ENCODE measurements at regions not wholly inside any gene's neighbourhood (a gene's known extent, or its start where the extent isn't known, plus 50 kb on each side); places are given as distances from the start of the nearest gene placed in this dataset.
A peak's percentile ranks its signal among the peaks of the same experiment; 100 is the strongest.

DNA sequence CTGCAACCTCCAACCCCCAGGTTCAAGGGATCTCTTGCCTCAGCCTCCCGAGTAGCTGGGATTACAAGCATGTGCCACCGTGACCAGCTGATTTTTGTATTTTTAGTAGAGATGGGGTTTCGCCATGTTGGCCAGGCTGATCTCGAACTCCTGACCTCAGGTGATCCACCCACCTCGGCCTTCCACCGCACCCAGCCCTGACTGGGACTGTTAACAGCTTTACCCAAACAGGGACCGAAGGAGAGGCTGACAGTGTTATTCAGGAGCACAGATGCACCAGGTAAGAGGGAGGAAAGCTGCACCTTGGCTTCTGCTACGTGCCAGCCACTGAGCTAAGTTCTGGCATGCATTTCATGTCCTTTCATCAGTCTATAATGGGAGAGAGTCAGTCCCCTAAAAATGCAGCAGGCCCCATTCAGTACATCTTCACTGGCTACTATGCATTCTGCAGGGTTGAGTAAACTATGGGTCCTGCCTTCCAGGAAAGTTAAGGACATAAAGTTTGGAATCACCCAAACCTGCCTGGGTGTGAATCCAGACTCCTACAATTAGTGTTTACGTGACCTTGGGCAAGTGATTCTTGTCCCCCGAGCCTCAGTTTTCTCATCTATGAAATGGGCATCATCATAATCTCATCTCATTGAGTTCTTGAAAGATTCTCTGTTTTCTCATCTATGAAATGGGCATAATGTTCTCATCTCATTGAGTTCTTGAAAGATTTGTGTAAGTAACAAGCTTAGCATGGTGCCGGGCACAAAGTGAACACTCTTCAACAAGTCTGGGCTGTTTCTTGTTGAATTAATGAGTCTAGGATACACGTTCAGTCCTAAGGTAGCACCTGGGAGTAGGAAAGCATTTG, 82.2 kb downstream of the CPN2 start:
- DNase-seq, result no peak

DNA sequence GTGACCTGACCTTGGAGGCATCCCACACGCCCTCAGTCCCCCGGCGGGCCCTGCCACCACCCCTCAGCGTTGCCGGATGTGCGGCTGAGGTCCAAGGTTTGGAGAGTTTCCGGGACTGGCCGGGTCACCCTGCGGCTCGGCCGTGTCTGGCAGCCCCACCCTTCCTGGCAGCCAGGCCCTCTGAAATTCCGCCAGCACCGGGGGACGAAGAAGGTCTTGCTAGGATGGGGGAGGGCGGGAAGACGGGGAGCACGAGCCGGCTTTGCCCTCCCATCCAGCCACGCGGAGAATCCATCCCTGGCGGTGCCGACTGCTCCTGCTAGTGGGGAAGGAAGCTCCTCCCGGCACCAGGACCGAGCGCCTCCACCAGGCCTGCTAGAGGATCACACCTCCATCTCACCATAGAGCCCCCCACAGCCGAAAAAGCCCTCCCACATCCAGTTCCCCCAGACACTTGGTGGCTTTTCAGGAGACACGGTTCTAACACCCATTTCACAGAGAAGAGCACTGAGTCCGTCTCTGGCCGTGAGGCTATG, 81.5 kb downstream of the CPN2 start:
- DNase-seq, result no peak

DNA sequence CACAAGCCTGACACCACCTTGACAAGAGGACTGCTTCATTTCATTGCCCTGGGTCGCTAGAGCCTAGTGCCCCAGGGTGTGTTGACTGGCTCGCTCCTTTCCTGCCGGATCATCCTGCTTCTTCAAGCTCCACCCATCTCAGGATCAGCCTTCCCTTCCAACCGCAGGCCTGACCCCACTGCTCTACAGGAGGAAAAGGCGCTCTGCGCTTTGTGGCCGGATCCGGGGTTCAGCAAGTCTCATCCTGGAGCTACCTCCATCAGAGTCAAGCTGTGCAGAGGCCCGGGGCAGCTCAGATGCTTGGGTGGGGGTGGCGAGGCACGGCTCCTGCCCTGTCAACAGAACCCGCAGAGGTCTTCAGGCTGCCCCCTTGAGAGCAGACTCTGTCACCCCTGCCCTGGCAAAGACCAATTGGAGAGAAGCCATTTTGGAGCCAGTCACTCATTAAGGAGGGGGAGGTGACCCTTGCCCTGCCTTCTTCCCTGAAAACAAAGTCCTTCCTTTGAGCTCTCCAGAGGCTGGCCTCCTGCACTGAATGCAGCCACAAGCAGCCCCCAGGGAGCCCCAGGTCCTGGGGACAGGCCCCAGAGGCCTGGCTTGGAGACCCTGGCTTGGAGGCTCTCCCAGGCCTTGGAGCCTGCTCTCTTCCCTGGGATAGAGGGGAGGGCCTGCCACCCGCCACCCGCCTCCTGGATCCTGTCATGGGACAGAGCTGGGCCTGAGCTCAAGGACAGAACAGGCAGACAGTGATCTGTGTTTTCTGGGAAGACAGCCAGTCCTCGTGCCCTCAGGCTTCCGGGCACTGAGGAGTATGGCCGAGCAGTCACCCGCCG, 80.3 kb downstream of the CPN2 start:
- DNase-seq, result no peak

DNA sequence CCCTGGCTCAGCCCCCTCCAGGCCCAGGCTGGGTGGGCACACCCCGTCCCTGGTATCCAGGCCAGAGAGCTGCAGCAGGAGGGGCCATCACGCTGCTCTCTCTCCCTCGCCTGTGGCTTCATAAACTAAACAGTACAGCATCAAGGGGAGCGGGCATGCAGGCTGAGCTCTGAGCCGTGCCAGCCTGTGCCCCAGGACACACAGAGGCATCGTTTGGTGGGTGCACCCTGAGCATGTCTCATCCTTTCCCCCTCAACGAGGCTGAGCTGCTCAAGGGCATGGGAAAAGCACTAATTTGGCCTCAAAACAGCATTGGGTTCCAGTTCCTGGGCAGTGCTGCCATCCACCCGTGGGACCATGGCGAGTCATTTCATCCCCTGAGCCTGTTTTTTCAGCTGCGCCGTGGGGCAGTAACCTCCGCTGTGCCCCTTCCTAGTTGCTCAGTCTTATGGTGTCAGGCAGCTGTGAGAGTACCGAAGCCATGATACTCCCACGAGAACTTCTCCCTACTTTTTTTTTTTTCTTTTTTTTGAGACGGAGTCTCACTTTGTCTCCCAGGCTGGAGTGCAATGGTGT, 79.6 kb downstream of the CPN2 start:
- DNase-seq, result no peak

DNA sequence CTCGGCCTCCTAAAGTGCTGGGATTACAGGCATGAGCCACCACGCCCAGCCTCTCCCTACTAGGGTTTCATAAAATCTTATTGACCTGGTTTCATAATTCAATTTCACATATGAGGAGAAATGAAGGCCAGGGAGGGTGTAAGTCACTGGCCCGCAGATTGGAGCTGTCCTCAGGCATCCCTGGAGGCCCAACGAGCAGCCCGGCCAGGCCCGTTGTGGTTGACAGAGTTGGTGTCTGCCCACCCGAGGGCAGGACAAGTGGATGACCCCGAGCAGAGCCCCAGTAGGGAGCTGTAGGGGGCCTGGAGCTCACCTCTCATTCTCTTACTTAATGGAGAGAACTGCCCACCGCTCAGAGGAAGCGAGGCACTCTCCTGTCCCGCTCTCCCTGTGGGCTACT, 78.9 kb downstream of the CPN2 start:
- no peak for DNase-seq

DNA sequence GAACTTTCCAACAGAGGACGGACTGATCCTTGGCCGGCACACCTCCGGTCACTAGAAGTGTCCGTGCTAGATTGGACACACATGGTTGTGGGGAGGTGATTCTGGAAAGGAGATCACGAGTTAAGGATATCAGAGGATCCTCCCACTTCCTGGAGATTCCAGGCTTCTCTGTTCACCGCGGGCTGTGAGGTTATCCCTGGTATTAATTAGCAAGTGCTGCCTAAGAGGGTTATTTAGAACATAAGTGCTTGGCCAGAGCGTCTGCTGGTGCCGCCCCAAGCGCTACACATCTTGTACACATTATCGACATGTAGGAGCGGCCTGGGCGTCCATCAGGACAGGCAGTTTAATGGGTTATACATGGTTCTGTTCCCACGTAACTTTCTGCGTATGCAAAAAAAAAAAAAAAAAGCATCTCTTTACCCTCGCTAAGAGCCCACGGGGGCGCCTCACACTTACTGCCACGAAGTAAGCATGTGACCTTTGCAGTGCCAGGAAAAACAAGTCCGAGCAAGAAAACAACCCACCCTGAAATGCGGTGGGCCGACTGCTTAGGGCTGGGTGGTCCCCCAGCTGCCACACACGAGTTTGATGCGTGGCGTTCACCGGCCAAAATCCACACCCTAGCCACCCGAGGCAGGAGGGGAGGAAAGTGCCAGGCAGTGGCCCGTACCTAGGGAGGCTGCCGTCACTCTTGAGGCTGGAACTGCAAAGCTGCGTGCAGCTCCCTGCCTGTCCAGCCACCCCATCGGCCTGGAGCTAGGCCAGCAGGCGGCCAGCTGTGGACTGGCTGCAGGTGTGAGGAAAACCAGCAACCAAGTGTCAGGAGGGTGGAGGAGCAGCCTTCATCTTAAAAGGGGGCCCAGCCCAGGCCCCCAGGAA, 78.0 kb downstream of the CPN2 start:
- DNase-seq, result no peak

DNA sequence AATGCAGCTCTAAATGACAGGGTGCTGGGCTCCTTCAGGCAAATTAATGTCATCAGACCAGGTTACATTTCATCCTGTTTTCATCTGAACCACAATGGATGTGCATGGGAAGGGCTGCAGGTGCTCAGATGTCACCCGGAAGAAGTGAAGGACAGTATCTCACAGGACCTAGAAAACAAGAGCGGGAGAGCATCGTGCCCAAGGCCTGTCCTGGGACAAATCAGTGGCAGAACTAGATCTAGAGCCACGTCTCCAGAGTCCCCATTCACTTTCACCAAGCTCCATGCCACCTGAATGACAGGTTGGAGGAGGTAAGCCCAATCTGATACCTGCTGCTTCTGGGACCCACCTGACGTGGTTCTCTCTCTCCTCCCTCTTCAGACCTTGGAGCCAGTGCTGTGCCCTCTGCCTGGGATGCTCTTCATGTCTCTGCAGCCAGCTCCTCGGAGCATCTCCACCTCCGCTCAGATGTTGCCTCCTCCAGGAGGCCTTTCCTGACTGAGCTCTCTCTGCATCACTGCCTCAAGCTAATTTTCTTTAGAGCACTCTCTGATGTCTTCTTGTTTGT, 77.3 kb downstream of the CPN2 start:
- peak; percentile 25 for DNase-seq

DNA sequence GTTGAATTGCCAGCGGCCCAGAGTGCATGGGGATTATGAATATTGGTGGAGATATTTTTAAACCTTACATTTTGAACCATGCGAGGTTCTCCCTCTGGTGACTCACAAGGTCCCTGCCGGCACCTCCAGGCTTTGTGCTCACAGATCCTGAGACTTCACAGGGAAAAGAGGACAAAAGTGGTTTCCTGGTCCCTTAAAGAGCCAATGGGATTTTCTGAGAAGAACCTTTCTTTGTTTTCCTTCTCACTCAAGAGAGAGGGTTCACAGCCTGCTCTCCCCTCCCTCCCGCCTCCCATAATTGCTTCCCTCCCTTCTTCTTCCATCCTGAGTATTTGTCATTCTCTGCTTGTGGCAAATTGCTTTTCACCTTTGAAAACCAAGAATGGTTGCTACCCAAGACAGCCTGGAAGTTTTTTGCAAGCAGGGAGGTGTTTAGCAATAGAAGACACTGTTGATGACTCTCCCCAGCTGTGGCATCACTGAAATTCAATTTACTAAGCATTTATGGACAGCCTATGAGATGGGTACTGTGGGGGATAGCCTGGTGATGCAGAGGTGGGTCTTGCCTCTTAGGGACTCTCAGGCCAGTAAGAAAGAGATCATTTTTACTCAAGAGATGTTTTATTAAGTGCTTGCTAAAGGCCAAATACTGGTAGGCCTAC, 76.6 kb downstream of the CPN2 start:
- peak; percentile 30 for DNase-seq

DNA sequence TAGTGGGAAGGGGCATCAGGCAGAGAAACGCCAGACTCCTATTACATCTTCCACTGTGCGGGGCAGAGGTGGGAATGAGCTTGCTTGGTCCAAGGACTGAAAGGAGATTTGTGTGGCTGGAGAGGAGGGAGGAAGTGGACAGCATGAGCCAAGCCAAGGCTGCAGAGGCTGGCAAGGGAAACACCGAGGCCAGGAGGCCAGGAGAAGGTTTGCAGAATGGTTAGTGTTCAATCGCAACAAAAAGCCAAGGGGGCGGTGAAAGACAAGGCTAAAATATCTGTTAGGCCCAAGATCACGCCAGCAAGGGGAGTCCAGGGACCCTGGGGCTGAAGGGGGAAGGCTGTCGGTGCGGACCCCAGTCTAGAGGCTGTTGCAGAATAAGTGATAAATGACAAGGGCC, 75.8 kb downstream of the CPN2 start:
- peak; percentile 61 for DNase-seq

DNA sequence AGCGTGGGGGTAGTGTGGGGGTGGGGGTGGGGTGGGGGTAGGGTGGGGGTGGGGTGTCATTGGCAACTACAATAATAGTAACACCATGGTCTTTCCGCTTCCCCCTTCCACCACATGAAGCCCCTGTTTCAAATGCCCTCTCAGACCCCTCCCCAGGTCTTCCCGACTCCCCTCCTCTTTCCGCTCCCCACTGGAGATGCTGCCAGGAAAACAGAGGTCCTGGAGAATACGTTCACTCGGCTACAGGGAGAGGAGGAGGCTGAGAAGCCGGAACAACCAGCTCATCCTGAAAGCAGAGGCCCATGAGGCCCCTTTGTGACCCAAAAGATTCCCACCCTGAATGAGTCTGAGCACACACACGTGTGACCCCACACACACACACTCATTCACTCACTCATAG, 75.4 kb downstream of the CPN2 start:
- no peak for DNase-seq

DNA sequence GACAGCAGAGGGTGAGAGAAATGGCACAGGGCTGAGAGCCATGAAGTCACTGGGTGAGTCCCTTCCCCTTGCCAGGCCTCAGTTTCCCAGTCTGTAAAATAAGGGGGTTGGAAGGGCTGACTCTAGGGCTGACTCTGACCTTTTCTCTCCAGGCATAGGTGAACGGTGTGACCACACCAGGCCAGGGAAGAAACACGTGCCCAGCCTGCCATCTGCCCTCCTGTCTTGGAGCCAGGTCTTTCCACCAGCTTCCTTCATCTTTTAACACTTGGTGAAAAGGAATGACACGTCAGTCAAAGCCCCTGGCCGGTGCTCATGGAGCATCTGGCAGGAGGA, 74.4 kb downstream of the CPN2 start:
- no peak for DNase-seq

DNA sequence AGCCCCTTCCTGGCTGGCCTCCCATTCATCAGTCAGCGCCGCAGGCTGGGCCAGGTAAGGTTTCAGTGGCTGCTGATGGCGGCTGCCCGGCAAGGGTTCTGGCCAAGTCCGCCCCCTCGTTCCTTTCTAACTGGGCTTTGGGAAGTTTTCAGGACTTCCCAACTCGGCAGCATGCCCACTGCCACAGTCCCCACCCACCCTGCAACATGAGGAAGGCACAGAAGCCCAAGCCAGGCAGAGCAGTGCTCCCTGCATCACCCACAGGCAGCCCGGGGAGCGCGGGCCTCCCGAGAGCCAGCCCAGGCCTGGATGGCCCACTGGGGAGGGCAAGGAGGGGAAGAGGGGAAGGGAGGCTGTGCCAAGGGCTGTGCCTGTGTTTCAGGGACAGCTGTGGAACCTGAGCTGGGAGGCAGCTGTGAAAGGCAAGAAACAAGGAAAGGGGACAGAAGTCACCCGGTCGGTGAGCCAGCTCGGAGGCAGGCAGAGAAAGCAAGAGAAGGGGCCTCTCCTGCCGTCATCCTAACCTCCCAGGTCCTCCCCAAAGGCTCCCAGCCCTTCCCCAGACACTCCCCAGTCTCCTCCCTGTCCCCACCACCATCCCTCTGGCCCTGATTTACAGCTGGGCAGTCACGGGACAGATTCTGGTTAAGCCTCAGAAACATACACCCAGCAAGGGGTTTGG, 73.9 kb downstream of the CPN2 start:
- DNase-seq, result no peak

DNA sequence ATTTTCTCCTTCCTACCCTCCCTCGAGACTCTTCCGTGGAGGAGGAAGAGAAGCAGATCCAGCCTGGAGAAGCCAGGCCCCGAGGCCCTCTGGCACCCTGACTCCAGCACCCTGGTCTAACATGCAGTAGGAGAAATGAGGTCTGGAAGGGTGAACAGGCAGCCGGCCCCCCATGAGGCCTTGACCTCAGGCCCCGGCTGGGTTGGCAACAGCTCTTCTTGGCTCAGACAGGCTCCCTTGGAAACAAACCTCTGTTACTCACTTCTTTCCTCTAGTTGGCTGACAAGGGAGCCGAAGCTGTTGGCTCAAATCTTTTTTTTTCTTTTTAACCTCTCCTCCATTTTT, 73.4 kb downstream of the CPN2 start:
- DNase-seq, result no peak

DNA sequence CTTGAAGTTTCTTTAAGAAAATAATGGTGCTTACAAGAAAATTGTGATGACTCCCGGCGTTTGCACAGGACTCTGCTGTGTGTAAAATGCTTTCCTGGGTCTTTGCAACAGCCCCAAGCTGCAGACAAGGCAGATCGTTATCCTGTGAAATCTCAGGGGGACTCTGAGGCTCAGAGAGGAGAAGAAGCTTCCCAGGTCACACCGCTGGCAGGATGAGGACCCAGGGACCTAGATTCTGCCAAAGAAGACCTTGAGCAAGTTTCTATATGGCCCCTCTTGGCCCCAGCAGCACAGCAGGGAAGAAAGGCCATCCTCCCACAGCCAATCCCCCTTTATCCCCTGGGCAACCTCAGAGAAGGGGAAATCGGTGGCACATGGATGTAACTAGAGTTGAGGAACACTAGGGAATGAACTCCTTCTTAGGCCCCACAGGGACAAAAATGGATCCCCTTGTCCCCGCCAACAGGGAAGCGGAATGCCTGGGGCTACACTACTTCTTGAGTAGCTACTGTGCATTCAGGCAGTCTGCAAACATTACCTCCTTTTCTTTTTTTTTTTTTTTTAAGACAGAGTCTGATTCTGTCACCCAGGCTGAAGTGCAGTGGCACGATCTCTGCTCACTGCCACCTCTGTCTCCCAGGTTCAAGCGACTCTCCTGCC, 72.8 kb downstream of the CPN2 start:
- DNase-seq, result no peak

DNA sequence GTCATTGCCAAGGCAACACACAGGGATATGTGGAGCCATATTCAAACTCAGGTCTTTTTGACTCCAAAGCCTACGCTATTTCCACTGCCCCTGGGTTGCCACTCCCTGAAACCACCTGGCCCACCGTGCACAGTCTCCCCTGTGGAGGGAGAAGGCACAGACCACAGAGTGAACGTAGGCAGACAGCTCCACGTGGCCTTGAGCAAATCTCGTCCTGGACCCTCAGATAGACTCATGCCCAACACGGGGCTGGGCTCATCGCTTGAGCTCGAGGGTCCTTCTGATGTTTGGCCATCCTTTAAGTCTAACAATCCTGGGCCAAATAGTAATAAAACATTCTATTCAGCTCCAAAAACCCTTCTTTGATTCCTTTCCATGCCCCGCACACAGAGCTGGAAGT, 72.0 kb downstream of the CPN2 start:
- DNase-seq, result no peak

DNA sequence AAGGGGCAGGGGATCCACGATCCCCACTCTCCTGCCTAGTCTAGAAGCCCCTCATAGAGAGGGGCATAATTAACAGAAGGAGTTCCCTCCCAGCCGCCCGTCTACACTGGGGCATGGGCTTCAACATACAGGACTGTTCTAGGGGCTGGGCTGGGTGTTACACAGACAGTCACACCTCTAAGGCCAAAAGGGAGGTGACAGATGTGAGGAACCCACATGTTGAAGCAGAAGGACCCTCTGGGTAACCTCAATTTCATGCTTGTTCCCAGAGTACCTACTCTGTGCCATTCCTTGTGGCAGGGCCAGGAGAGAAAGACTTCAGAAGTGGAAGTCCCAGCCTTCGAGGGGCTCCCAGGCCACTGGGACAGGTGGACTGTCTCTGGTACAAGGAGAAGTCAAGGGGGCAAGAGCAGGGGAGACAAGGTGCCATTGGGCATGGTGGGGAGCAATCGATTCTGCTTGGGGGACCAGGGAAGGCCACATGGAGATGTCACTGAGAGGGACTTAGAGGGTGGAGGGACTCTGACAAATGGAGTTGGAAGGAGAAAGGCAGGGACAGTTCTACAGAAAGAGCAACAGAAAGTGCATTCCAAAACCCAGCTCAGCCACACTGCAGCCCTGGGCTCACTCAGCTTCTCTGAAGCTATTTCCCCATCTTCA, 71.3 kb downstream of the CPN2 start:
- DNase-seq, result no peak

DNA sequence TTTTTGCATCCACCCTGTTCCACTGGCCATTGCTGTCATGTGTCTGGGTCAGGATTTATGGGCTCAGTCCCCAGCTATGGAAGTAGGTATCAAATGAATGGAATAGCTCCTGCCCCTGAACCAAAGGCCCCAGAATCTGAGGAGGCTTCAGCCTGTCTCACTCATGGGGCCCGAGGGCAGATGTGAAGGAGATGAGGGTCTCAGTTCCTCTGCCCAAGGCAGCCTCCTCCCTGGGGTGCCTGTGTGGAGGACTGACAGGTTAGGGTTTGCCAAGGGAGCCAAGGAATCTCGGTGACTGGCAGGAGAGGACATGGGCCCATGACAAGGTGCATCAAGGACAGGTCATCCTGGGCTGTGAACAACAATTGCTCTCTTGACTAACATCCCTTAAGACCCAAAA, 70.4 kb downstream of the CPN2 start:
- no peak for DNase-seq

DNA sequence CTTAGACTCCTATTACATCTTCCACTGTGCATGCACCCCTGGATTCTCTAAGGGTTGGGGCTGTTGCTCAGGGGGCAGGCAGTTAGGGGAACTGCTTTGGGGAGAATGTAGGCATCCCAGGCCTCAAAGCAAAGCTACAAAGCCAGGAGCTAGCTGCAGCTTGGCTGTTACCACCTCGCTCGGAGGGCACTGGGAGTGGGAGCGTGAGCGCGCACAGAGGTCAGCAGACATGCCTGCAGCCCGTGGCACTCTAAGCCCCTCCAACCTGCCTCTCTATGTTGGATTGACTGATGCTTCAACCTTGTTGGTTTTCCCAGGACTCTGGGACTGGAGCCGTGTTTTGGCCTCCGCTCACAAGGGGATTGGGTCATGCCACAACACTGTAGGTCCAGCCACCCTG, 69.8 kb downstream of the CPN2 start:
- no peak for DNase-seq

DNA sequence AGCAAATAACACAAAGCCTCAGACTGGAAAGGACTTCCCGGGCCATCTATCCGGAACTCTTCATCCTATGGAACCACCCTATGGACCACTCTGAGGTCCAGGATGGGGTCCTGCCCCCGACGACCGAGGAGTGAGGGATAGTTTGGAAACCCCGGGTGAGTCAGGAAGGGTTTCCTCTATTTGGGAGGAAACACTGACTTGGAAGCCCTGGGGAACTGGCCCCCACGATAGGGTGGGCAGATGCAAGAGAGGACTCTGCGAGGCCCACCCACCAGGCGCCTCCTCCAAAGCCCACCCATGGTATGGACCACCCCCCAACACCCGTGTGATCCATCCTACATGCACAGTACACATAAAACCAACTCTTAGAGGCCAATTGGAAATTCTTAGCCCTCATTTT, 69.4 kb downstream of the CPN2 start:
- no peak for DNase-seq

DNA sequence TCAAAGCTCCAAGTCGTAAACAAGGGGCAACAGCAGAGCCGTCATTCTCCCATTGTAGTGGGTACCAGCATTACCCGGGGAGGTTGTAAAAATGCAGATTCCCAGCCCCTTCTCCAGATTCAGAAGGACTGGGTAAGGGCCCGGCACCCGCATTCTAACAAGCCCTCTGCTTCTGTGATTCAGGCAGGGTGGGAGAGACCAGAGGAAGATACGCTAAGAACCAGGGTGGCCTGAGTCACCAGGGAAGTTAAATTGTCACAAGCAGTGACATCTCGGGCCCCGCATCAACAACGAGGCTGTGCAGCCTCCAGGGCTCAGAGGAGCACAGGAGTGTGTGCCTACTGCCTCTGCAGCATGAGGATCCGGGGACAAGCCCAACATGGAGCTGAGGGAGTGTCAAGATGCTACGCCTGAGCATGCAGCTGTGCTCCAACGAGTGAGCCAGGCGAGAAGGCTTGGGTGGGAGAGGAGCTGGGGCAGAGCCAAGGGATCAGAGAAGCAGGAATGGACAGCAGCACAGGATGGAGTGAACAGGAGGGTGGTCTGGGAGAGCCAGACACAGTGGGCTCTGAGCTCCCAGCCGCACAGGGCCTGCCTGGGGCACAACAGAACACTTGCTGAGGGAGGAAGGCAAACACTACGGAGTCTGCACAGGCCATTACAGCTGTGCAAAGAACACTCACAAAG, 68.5 kb downstream of the CPN2 start:
- DNase-seq, result peak; percentile 30
